CD4-positive, alpha-beta T cell treated with Interferon alpha-2 for 1 hour (primary cell): ENCODE measurements at regions not wholly inside any gene's neighbourhood (a gene's known extent, or its start where the extent isn't known, plus 50 kb on each side); places are given as distances from the start of the nearest gene placed in this dataset.

Source experiments
- DNase-seq, 2 donors: peaks; one replicate each; pipeline ENCODE4 v3.0.0-alpha.2; 2020 to 2022

- DNase-seq = no peak
Measured at GRCh38 chr14:58697930-58698642, 60.3 kb downstream of the DACT1 start.

GRCh38 chr14:58699681-58700205 is 62.0 kb downstream of the DACT1 start:
- DNase-seq = no peak

GRCh38 chr14:58701156-58701555 is 63.4 kb downstream of the DACT1 start:
- no peak for DNase-seq

GRCh38 chr14:58701604-58702003 is 63.8 kb downstream of the DACT1 start:
- DNase-seq = no peak

GRCh38 chr14:58702441-58703160 is 64.8 kb downstream of the DACT1 start:
- no peak for DNase-seq

GRCh38 chr14:58703161-58703506 is 65.4 kb downstream of the DACT1 start:
- DNase-seq = no peak

GRCh38 chr14:58705066-58705465 is 67.3 kb downstream of the DACT1 start:
- DNase-seq = no peak

GRCh38 chr14:58707949-58708348 is 70.2 kb downstream of the DACT1 start:
- DNase-seq = no peak

- no peak for DNase-seq
Measured at GRCh38 chr14:58709949-58710348, 72.2 kb downstream of the DACT1 start.

- DNase-seq = no peak
Measured at GRCh38 chr14:58711382-58711781, 73.6 kb downstream of the DACT1 start.

GRCh38 chr14:58712357-58712756 is 74.6 kb downstream of the DACT1 start:
- DNase-seq = no peak

GRCh38 chr14:58713677-58714076 is 75.9 kb downstream of the DACT1 start:
- no peak for DNase-seq

- DNase-seq = no peak
Measured at GRCh38 chr14:58716706-58717105, 78.9 kb downstream of the DACT1 start.

GRCh38 chr14:58717211-58717610 is 79.4 kb downstream of the DACT1 start:
- DNase-seq = no peak

GRCh38 chr14:58717813-58718212 is 80.1 kb downstream of the DACT1 start:
- no peak for DNase-seq

- no peak for DNase-seq
Measured at GRCh38 chr14:58718226-58719205, 80.8 kb downstream of the DACT1 start.

GRCh38 chr14:58721723-58722122 is 84.0 kb downstream of the DACT1 start:
- DNase-seq = no peak

GRCh38 chr14:58722441-58722840 is 84.7 kb downstream of the DACT1 start:
- no peak for DNase-seq

- no peak for DNase-seq
Measured at GRCh38 chr14:58724206-58724605, 86.4 kb downstream of the DACT1 start.

GRCh38 chr14:58724702-58725101 is 86.9 kb downstream of the DACT1 start:
- no peak for DNase-seq

GRCh38 chr14:58725226-58725625 is 87.5 kb downstream of the DACT1 start:
- DNase-seq = no peak

GRCh38 chr14:58725871-58726270 is 88.1 kb downstream of the DACT1 start:
- DNase-seq = no peak

GRCh38 chr14:58730792-58731464 is 93.2 kb downstream of the DACT1 start:
- DNase-seq = no peak
